ENCODE measurements at regions not wholly inside any gene's neighbourhood (a gene's known extent, or its start where the extent isn't known, plus 50 kb on each side); places are given as distances from the start of the nearest gene placed in this dataset.

GRCh38 chr9:13786711-13787110, 507.2 kb upstream of the MPDZ start:
- Histone ChIP-seq H3K27ac (ENCODE audit: low read depth, low read length) (no peak overlapping the region), H3K36me3 (ENCODE audit: control insufficient read depth in 1 of 2, insufficient read depth in 2 of 2, low read length in 2 of 2) (no peaks in the 10 kb centered on the region), H3K9me3 (ENCODE audit: control insufficient read depth in 1 of 2, low read length in 2 of 2) (no peaks in the 10 kb centered on the region), H3K9ac (ENCODE audit: low read depth in 1 of 2, low read length in 2 of 2) (no peak overlapping the region), H3K4me3 (ENCODE audit: low read depth in 1 of 2, low read length in 2 of 2) (no peak overlapping the region), H3K27me3 (ENCODE audit: control insufficient read depth in 1 of 2, insufficient read depth in 2 of 2, low read length in 2 of 2) (no peaks in the 10 kb centered on the region), H3K4me1 (ENCODE audit: control insufficient read depth in 1 of 2, insufficient read depth in 2 of 2, low read length in 2 of 2) (no peaks in the 10 kb centered on the region)

- H3K36me3 ChIP-seq (ENCODE audit: control insufficient read depth in 1 of 2, insufficient read depth in 2 of 2, low read length in 2 of 2), result no peaks in the 10 kb centered on the region
- no peak overlapping the region for H3K4me3 ChIP-seq (ENCODE audit: low read depth in 1 of 2, low read length in 2 of 2)
- H3K4me1 ChIP-seq (ENCODE audit: control insufficient read depth in 1 of 2, insufficient read depth in 2 of 2, low read length in 2 of 2), result no peaks in the 10 kb centered on the region
- H3K27me3 ChIP-seq (ENCODE audit: control insufficient read depth in 1 of 2, insufficient read depth in 2 of 2, low read length in 2 of 2), result no peaks in the 10 kb centered on the region
- H3K9ac ChIP-seq (ENCODE audit: low read depth in 1 of 2, low read length in 2 of 2), result no peak overlapping the region
- H3K27ac ChIP-seq (ENCODE audit: low read depth, low read length), result no peak overlapping the region
- no peaks in the 10 kb centered on the region for H3K9me3 ChIP-seq (ENCODE audit: control insufficient read depth in 1 of 2, low read length in 2 of 2)
These were observed 506.6 kb upstream of the MPDZ start for GRCh38 chr9:13786131-13786530.

- no peaks in the 10 kb centered on the region for H3K27me3 ChIP-seq (ENCODE audit: control insufficient read depth in 1 of 2, insufficient read depth in 2 of 2, low read length in 2 of 2)
- H3K9ac ChIP-seq (ENCODE audit: low read depth in 1 of 2, low read length in 2 of 2), result no peak overlapping the region
- no peak overlapping the region for H3K4me3 ChIP-seq (ENCODE audit: low read depth in 1 of 2, low read length in 2 of 2)
- H3K4me1 ChIP-seq (ENCODE audit: control insufficient read depth in 1 of 2, insufficient read depth in 2 of 2, low read length in 2 of 2), result no peaks in the 10 kb centered on the region
- no peak overlapping the region for H3K27ac ChIP-seq (ENCODE audit: low read depth, low read length)
- no peaks in the 10 kb centered on the region for H3K9me3 ChIP-seq (ENCODE audit: control insufficient read depth in 1 of 2, low read length in 2 of 2)
- H3K36me3 ChIP-seq (ENCODE audit: control insufficient read depth in 1 of 2, insufficient read depth in 2 of 2, low read length in 2 of 2), result no peaks in the 10 kb centered on the region
These were observed 499.6 kb upstream of the MPDZ start for GRCh38 chr9:13779106-13779505.

GRCh38 chr9:13778631-13779030, 499.1 kb upstream of the MPDZ start:
- Histone ChIP-seq H3K4me3 (ENCODE audit: low read depth in 1 of 2, low read length in 2 of 2) (no peak overlapping the region), H3K9me3 (ENCODE audit: control insufficient read depth in 1 of 2, low read length in 2 of 2) (no peaks in the 10 kb centered on the region), H3K4me1 (ENCODE audit: control insufficient read depth in 1 of 2, insufficient read depth in 2 of 2, low read length in 2 of 2) (no peaks in the 10 kb centered on the region), H3K36me3 (ENCODE audit: control insufficient read depth in 1 of 2, insufficient read depth in 2 of 2, low read length in 2 of 2) (no peaks in the 10 kb centered on the region), H3K27ac (ENCODE audit: low read depth, low read length) (no peak overlapping the region), H3K9ac (ENCODE audit: low read depth in 1 of 2, low read length in 2 of 2) (no peak overlapping the region), H3K27me3 (ENCODE audit: control insufficient read depth in 1 of 2, insufficient read depth in 2 of 2, low read length in 2 of 2) (no peaks in the 10 kb centered on the region)

GRCh38 chr9:13770956-13771355, 491.5 kb upstream of the MPDZ start:
- no peak overlapping the region for H3K4me3 ChIP-seq (ENCODE audit: low read depth in 1 of 2, low read length in 2 of 2)
- H3K27ac ChIP-seq (ENCODE audit: low read depth, low read length), result no peak overlapping the region
- no peaks in the 10 kb centered on the region for H3K9me3 ChIP-seq (ENCODE audit: control insufficient read depth in 1 of 2, low read length in 2 of 2)
- H3K36me3 ChIP-seq (ENCODE audit: control insufficient read depth in 1 of 2, insufficient read depth in 2 of 2, low read length in 2 of 2), result no peaks in the 10 kb centered on the region
- no peak overlapping the region for H3K9ac ChIP-seq (ENCODE audit: low read depth in 1 of 2, low read length in 2 of 2)
- no peaks in the 10 kb centered on the region for H3K27me3 ChIP-seq (ENCODE audit: control insufficient read depth in 1 of 2, insufficient read depth in 2 of 2, low read length in 2 of 2)
- H3K4me1 ChIP-seq (ENCODE audit: control insufficient read depth in 1 of 2, insufficient read depth in 2 of 2, low read length in 2 of 2), result no peaks in the 10 kb centered on the region

GRCh38 chr9:13769641-13770040, 490.1 kb upstream of the MPDZ start:
- H3K9ac ChIP-seq (ENCODE audit: low read depth in 1 of 2, low read length in 2 of 2), result no peak overlapping the region
- H3K4me3 ChIP-seq (ENCODE audit: low read depth in 1 of 2, low read length in 2 of 2), result no peak overlapping the region
- no peaks in the 10 kb centered on the region for H3K9me3 ChIP-seq (ENCODE audit: control insufficient read depth in 1 of 2, low read length in 2 of 2)

GRCh38 chr9:13769006-13769405, 489.5 kb upstream of the MPDZ start:
- no peaks in the 10 kb centered on the region for H3K27me3 ChIP-seq (ENCODE audit: control insufficient read depth in 1 of 2, insufficient read depth in 2 of 2, low read length in 2 of 2)
- no peak overlapping the region for H3K4me3 ChIP-seq (ENCODE audit: low read depth in 1 of 2, low read length in 2 of 2)
- H3K9ac ChIP-seq (ENCODE audit: low read depth in 1 of 2, low read length in 2 of 2), result no peak overlapping the region
- no peak overlapping the region for H3K27ac ChIP-seq (ENCODE audit: low read depth, low read length)
- H3K9me3 ChIP-seq (ENCODE audit: control insufficient read depth in 1 of 2, low read length in 2 of 2), result no peaks in the 10 kb centered on the region
- H3K4me1 ChIP-seq (ENCODE audit: control insufficient read depth in 1 of 2, insufficient read depth in 2 of 2, low read length in 2 of 2), result no peaks in the 10 kb centered on the region
- no peaks in the 10 kb centered on the region for H3K36me3 ChIP-seq (ENCODE audit: control insufficient read depth in 1 of 2, insufficient read depth in 2 of 2, low read length in 2 of 2)

More at GRCh38 chr9:13769641-13770040, 490.1 kb upstream of the MPDZ start:
- H3K27ac ChIP-seq (ENCODE audit: low read depth, low read length), result no peak overlapping the region
- H3K27me3 ChIP-seq (ENCODE audit: control insufficient read depth in 1 of 2, insufficient read depth in 2 of 2, low read length in 2 of 2), result no peaks in the 10 kb centered on the region
- H3K4me1 ChIP-seq (ENCODE audit: control insufficient read depth in 1 of 2, insufficient read depth in 2 of 2, low read length in 2 of 2), result no peaks in the 10 kb centered on the region
- H3K36me3 ChIP-seq (ENCODE audit: control insufficient read depth in 1 of 2, insufficient read depth in 2 of 2, low read length in 2 of 2), result no peaks in the 10 kb centered on the region

GRCh38 chr9:13762209-13762608, 482.7 kb upstream of the MPDZ start:
- H3K4me3 ChIP-seq (ENCODE audit: low read depth in 1 of 2, low read length in 2 of 2), result no peak overlapping the region
- no peak overlapping the region for H3K27ac ChIP-seq (ENCODE audit: low read depth, low read length)
- no peaks in the 10 kb centered on the region for H3K36me3 ChIP-seq (ENCODE audit: control insufficient read depth in 1 of 2, insufficient read depth in 2 of 2, low read length in 2 of 2)
- H3K4me1 ChIP-seq (ENCODE audit: control insufficient read depth in 1 of 2, insufficient read depth in 2 of 2, low read length in 2 of 2), result no peaks in the 10 kb centered on the region
- no peaks in the 10 kb centered on the region for H3K27me3 ChIP-seq (ENCODE audit: control insufficient read depth in 1 of 2, insufficient read depth in 2 of 2, low read length in 2 of 2)
- no peaks in the 10 kb centered on the region for H3K9me3 ChIP-seq (ENCODE audit: control insufficient read depth in 1 of 2, low read length in 2 of 2)
- no peak overlapping the region for H3K9ac ChIP-seq (ENCODE audit: low read depth in 1 of 2, low read length in 2 of 2)

GRCh38 chr9:13759551-13759950, 480.1 kb upstream of the MPDZ start:
- Histone ChIP-seq H3K9ac (ENCODE audit: low read depth in 1 of 2, low read length in 2 of 2) (no peak overlapping the region), H3K4me3 (ENCODE audit: low read depth in 1 of 2, low read length in 2 of 2) (no peak overlapping the region), H3K9me3 (ENCODE audit: control insufficient read depth in 1 of 2, low read length in 2 of 2) (no peaks in the 10 kb centered on the region), H3K4me1 (ENCODE audit: control insufficient read depth in 1 of 2, insufficient read depth in 2 of 2, low read length in 2 of 2) (no peaks in the 10 kb centered on the region), H3K27me3 (ENCODE audit: control insufficient read depth in 1 of 2, insufficient read depth in 2 of 2, low read length in 2 of 2) (no peaks in the 10 kb centered on the region), H3K27ac (ENCODE audit: low read depth, low read length) (no peak overlapping the region), H3K36me3 (ENCODE audit: control insufficient read depth in 1 of 2, insufficient read depth in 2 of 2, low read length in 2 of 2) (no peaks in the 10 kb centered on the region)

GRCh38 chr9:13758936-13759335, 479.4 kb upstream of the MPDZ start:
- H3K4me3 ChIP-seq (ENCODE audit: low read depth in 1 of 2, low read length in 2 of 2), result no peak overlapping the region
- H3K36me3 ChIP-seq (ENCODE audit: control insufficient read depth in 1 of 2, insufficient read depth in 2 of 2, low read length in 2 of 2), result no peaks in the 10 kb centered on the region
- H3K4me1 ChIP-seq (ENCODE audit: control insufficient read depth in 1 of 2, insufficient read depth in 2 of 2, low read length in 2 of 2), result no peaks in the 10 kb centered on the region
- no peaks in the 10 kb centered on the region for H3K27me3 ChIP-seq (ENCODE audit: control insufficient read depth in 1 of 2, insufficient read depth in 2 of 2, low read length in 2 of 2)
- no peaks in the 10 kb centered on the region for H3K9me3 ChIP-seq (ENCODE audit: control insufficient read depth in 1 of 2, low read length in 2 of 2)
- H3K27ac ChIP-seq (ENCODE audit: low read depth, low read length), result no peak overlapping the region
- no peak overlapping the region for H3K9ac ChIP-seq (ENCODE audit: low read depth in 1 of 2, low read length in 2 of 2)

- H3K9me3 ChIP-seq (ENCODE audit: control insufficient read depth in 1 of 2, low read length in 2 of 2), result no peaks in the 10 kb centered on the region
- H3K4me1 ChIP-seq (ENCODE audit: control insufficient read depth in 1 of 2, insufficient read depth in 2 of 2, low read length in 2 of 2), result no peaks in the 10 kb centered on the region
- no peaks in the 10 kb centered on the region for H3K27me3 ChIP-seq (ENCODE audit: control insufficient read depth in 1 of 2, insufficient read depth in 2 of 2, low read length in 2 of 2)
These were observed 477.5 kb upstream of the MPDZ start for GRCh38 chr9:13756943-13757342.

More at GRCh38 chr9:13756943-13757342, 477.5 kb upstream of the MPDZ start:
- H3K36me3 ChIP-seq (ENCODE audit: control insufficient read depth in 1 of 2, insufficient read depth in 2 of 2, low read length in 2 of 2), result no peaks in the 10 kb centered on the region
- no peak overlapping the region for H3K9ac ChIP-seq (ENCODE audit: low read depth in 1 of 2, low read length in 2 of 2)
- no peak overlapping the region for H3K4me3 ChIP-seq (ENCODE audit: low read depth in 1 of 2, low read length in 2 of 2)
- no peak overlapping the region for H3K27ac ChIP-seq (ENCODE audit: low read depth, low read length)

All from duodenal mucosa (tissue), 2 donors.